GM12878 (cell line): ENCODE measurements at regions not wholly inside any gene's neighbourhood (a gene's known extent, or its start where the extent isn't known, plus 50 kb on each side); places are given as distances from the start of the nearest gene placed in this dataset.
"Not testable (repeated sequence)": the region's sequence is repeated elsewhere in the genome, so short reads cannot be mapped to it uniquely, and the experiment has no call there.

Experiments
- ATAC-seq: fragments of 200-7000 bp; cut with Tn5 transposase; 3 replicates; pipeline ENCODE4 v1.9.1; 2020; ENCODE audit warnings: mild to moderate bottlenecking, moderate library complexity
- BruUV-seq: library from RNA; stranded (reverse); fragments of 400-500 nt; replicated peaks from 2 replicates; lab custom pipeline; 2021; lab: Mats Ljungman, UMichigan
- CTCF ChIA-PET: fragments of 300-600 bp; sonication (Branson Sonifier 250); formaldehyde crosslinking; extraction: SDS; loops from one replicate; lab custom pipeline; 2021; ENCODE audit warnings: inconsistent platforms; lab: Yijun Ruan, JAX
- POLR2A ChIA-PET: fragments of 350-600 bp; formaldehyde crosslinking; extraction: SDS; loops from one replicate; lab custom pipeline; 2021; ENCODE audit warnings: inconsistent platforms; lab: Charles Lee
- RAD21 ChIA-PET: fragments of 300-600 bp; sonication (Branson Sonifier 250); formaldehyde crosslinking; loops from one replicate; lab custom pipeline; 2023; ENCODE audit warnings: antibody characterized with exemption; ENCODE audit not compliant: unreplicated experiment; lab: Charles Lee
- SMC1A ChIA-PET: fragments of 300-600 bp; sonication (Branson Sonifier 250); formaldehyde crosslinking; loops from one replicate; lab custom pipeline; 2023; ENCODE audit not compliant: unreplicated experiment, uncharacterized antibody; lab: Charles Lee
- DNase-seq: peaks from one replicate; pipeline ENCODE4 v3.0.0-alpha.2; 2011; ENCODE audit warnings: low read depth, low spot score
- FAIRE-seq: peaks from 3 replicates; lab custom pipeline; 2011; peaks lifted over from hg19 to GRCh38; lab: Jason Lieb, UNC
- H2AFZ ChIP-seq: 2 replicates; pipeline ENCODE4 v1.6.0; 2011; ENCODE audit warnings: low read depth, low read length, control low read depth; ENCODE audit not compliant: control insufficient read depth
- H3K27ac ChIP-seq: 2 replicates; pipeline ENCODE4 v1.5.1; 2011; ENCODE audit warnings: control low read depth; ENCODE audit not compliant: control insufficient read depth, insufficient read depth
- H3K27me3 ChIP-seq, 2 experiments: replicated peaks in 1 of 2; 2 replicates each; pipeline versions ENCODE4 v1.6.0 to v1.6.1; 2011; ENCODE audit warnings: low read length in 1 of 2; ENCODE audit not compliant: control insufficient read depth in 2 of 2, insufficient read depth in 2 of 2
- H3K36me3 ChIP-seq, 2 experiments: 2 replicates each; pipeline ENCODE4 v1.5.1; 2011; ENCODE audit warnings: low read length in 1 of 2; ENCODE audit not compliant: control insufficient read depth in 2 of 2, insufficient read depth in 2 of 2
- H3K4me1 ChIP-seq: 2 replicates; pipeline ENCODE4 v1.6.1; 2011; ENCODE audit warnings: mild to moderate bottlenecking, low read length, moderate library complexity, mixed read lengths; ENCODE audit not compliant: control insufficient read depth, insufficient read depth
- H3K4me2 ChIP-seq: 2 replicates; pipeline ENCODE4 v1.6.0; 2011; ENCODE audit warnings: control low read depth; ENCODE audit not compliant: control insufficient read depth, insufficient read depth
- H3K4me3 ChIP-seq: fragments of 200-600 bp; sonication (generic); 2 replicates; pipeline ENCODE4 v1.5.1; 2016
- H3K79me2 ChIP-seq: 2 replicates; pipeline ENCODE4 v1.6.0; 2011; ENCODE audit warnings: low read length; ENCODE audit not compliant: control insufficient read depth, insufficient read depth
- H3K9ac ChIP-seq: 2 replicates; pipeline ENCODE4 v1.8.0; 2011; ENCODE audit warnings: low read length, control low read depth, mixed read lengths; ENCODE audit not compliant: control insufficient read depth, insufficient read depth
- H3K9me3 ChIP-seq: replicated peaks from 3 replicates; pipeline ENCODE4 v1.5.1; 2011; ENCODE audit warnings: mild to moderate bottlenecking, low read length; ENCODE audit not compliant: control insufficient read depth, insufficient read depth
- H4K20me1 ChIP-seq: 2 replicates; pipeline ENCODE4 v1.6.0; 2011; ENCODE audit not compliant: control insufficient read depth, insufficient read depth
- E2F8 ChIP-seq: fragments of 450-650 bp; IDR thresholded peaks from 2 replicates; pipeline ENCODE4 v1.6.1; 2018; ENCODE audit warnings: mild to moderate bottlenecking, low read depth, moderate library complexity; ENCODE audit not compliant: partially characterized antibody
- GATAD2B ChIP-seq: fragments of 450-650 bp; conservative IDR thresholded peaks from 2 replicates; pipeline ENCODE4 v1.6.1; 2017; ENCODE audit warnings: low read depth, mild to moderate bottlenecking, moderate library complexity
- KAT2A ChIP-seq: conservative IDR thresholded peaks from 2 replicates; pipeline ENCODE4 v1.6.1; 2011; ENCODE audit warnings: low read depth, low read length; ENCODE audit not compliant: control insufficient read depth
- MLLT1 ChIP-seq: fragments of 450-650 bp; IDR thresholded peaks from 2 replicates; pipeline ENCODE4 v1.6.1; 2016; ENCODE audit warnings: mild to moderate bottlenecking
- NFYA ChIP-seq: IDR thresholded peaks from 2 replicates; pipeline ENCODE4 v1.6.1; 2011; ENCODE audit warnings: low read depth, mild to moderate bottlenecking, low read length, improper control_type of control experiment, borderline replicate concordance
- SREBF2 ChIP-seq: IDR thresholded peaks from 2 replicates; pipeline ENCODE4 v1.6.1; 2012; ENCODE audit warnings: mild to moderate bottlenecking, low read length
- SUZ12 ChIP-seq: fragments of 200-600 bp; sonication (generic); IDR thresholded peaks from one replicate; pipeline ENCODE4 v1.6.1; 2018; ENCODE audit warnings: antibody characterized with exemption, mild to moderate bottlenecking; ENCODE audit not compliant: unreplicated experiment
- WGBS: methylation state at CpG from one replicate; pipeline ENCODE4 v1.1.6; 2016; ENCODE audit warnings: low lambda C conversion rate; ENCODE audit not compliant: insufficient replicate concordance, insufficient coverage; ENCODE audit errors: missing lambda C conversion rate; 5-methylcytosine and 5-hydroxymethylcytosine counted together
- in situ Hi-C: fragments of 300-500 bp; cut with MboI; formaldehyde crosslinking; loops from 9 replicates; pipeline ENCODE4 v1.14.3; 2018; ENCODE audit warnings: mixed read lengths
- intact Hi-C: fragments of 100-400 bp; cut with micrococcal nuclease; formaldehyde crosslinking; loops from one replicate; pipeline ENCODE4 v1.14.2; 2022; ENCODE audit not compliant: unreplicated experiment

GRCh38 chrX:94854251-94854650 is 1180.2 kb downstream of the FAM133A start (continued):
- no peak for TF ChIP-seq KAT2A
- no peak for TF ChIP-seq SUZ12
- no peak for TF ChIP-seq GATAD2B
- TF ChIP-seq E2F8, result no peak
- no peak for TF ChIP-seq SREBF2
- TF ChIP-seq MLLT1, result no peak
- TF ChIP-seq NFYA, result no peak

GRCh38 chrX:94862470-94862869 is 1188.5 kb downstream of the FAM133A start:
- BruUV-seq, H3K9ac ChIP-seq, H2AFZ ChIP-seq, H3K4me3 ChIP-seq, RAD21 ChIA-PET, H3K9me3 ChIP-seq, H3K79me2 ChIP-seq, H4K20me1 ChIP-seq, H3K27ac ChIP-seq, ATAC-seq, H3K4me2 ChIP-seq, H3K27me3 ChIP-seq, SMC1A ChIA-PET, H3K4me1 ChIP-seq, intact Hi-C loops, H3K36me3 ChIP-seq, CTCF ChIA-PET, in situ Hi-C loops, POLR2A ChIA-PET, FAIRE-seq, DNase-seq: not testable (repeated sequence)
- 57% methylated on average over 14 of the region's 19 CpGs for WGBS
